HCT116 (cell line): ENCODE measurements at regions not wholly inside any gene's neighbourhood (a gene's known extent, or its start where the extent isn't known, plus 50 kb on each side); places are given as distances from the start of the nearest gene placed in this dataset.

Source experiments
- ATF3 ChIP-seq: IDR thresholded peaks from 2 replicates; pipeline ENCODE4 v1.6.1; 2012
- CBX3 ChIP-seq: IDR thresholded peaks from 2 replicates; pipeline ENCODE4 v1.6.1; 2012; ENCODE audit warnings: low read depth
- CTCF ChIP-seq, 3 experiments: fragments of 200-600 bp in 1 of 3; sonication (generic) in 1 of 3; IDR thresholded peaks in 2 of 3; conservative IDR thresholded peaks in 1 of 3; 2 replicates each; pipeline ENCODE4 v1.5.1; 2012 to 2017; ENCODE audit warnings: low read depth in 2 of 3, low read length in 2 of 3, antibody characterized with exemption in 1 of 3, borderline replicate concordance in 1 of 3, control low read depth in 1 of 3, mild to moderate bottlenecking in 1 of 3, mixed read lengths in 1 of 3, mixed run types in 1 of 3, moderate library complexity in 1 of 3; ENCODE audit not compliant: insufficient read depth in 1 of 3
- ELF1 ChIP-seq: IDR thresholded peaks from 2 replicates; pipeline ENCODE4 v1.6.1; 2012; ENCODE audit warnings: low read depth, borderline replicate concordance
- EZH2 ChIP-seq: fragments of 200-600 bp; sonication (generic); IDR thresholded peaks from 2 replicates; pipeline ENCODE4 v1.6.1; 2017; ENCODE audit warnings: antibody characterized with exemption, mixed run types
- EZH2phosphoT487 ChIP-seq: fragments of 200-600 bp; IDR thresholded peaks from 2 replicates; pipeline ENCODE4 v1.6.1; 2018; ENCODE audit warnings: antibody characterized with exemption, borderline replicate concordance
- FOSL1 ChIP-seq: IDR thresholded peaks from 2 replicates; pipeline ENCODE4 v1.6.1; 2012; ENCODE audit warnings: low read depth
- JUND ChIP-seq: IDR thresholded peaks from 2 replicates; pipeline ENCODE4 v1.6.1; 2012
- MAX ChIP-seq: IDR thresholded peaks from 2 replicates; pipeline ENCODE4 v1.6.1; 2012
- POLR2A ChIP-seq: IDR thresholded peaks from 2 replicates; pipeline ENCODE4 v1.7.0; 2011; ENCODE audit warnings: borderline replicate concordance; ENCODE audit not compliant: insufficient read depth, insufficient read length; ENCODE audit errors: extremely low read depth
- POLR2AphosphoS5 ChIP-seq: IDR thresholded peaks from 2 replicates; pipeline ENCODE4 v1.6.1; 2011; ENCODE audit warnings: mild to moderate bottlenecking, low read depth, low read length, moderate library complexity
- REST ChIP-seq: IDR thresholded peaks from 2 replicates; pipeline ENCODE4 v1.6.1; 2012; ENCODE audit warnings: low read depth
- YY1 ChIP-seq: IDR thresholded peaks from 2 replicates; pipeline ENCODE4 v1.6.1; 2011; ENCODE audit warnings: low read length, low read depth, moderate library complexity, mild to moderate bottlenecking; ENCODE audit not compliant: insufficient replicate concordance; ENCODE audit errors: extremely low read depth
- ZBTB33 ChIP-seq: IDR thresholded peaks from 2 replicates; pipeline ENCODE4 v1.6.1; 2011; ENCODE audit warnings: mild to moderate bottlenecking, low read length, moderate library complexity; ENCODE audit not compliant: insufficient replicate concordance; ENCODE audit errors: extremely low read depth

GRCh38 chr12:75674393-75674792, 163.0 kb upstream of the KRR1 start:
- TF ChIP-seq POLR2A (no peak), MAX (no peak), CTCF (IDR thresholded peaks at IDR 0.05 in 2 of 3, conservative IDR thresholded peaks at IDR 0.05 in 1 of 3; ENCODE audit: borderline replicate concordance in 1 of 3, insufficient read depth in 1 of 3, low read depth in 2 of 3, low read length in 2 of 3) (no peak), EZH2phosphoT487 (no peak), CBX3 (no peak), ZBTB33 (no peak), POLR2AphosphoS5 (no peak), ATF3 (no peak), JUND (no peak), ELF1 (no peak), REST (no peak), YY1 (no peak), EZH2 (no peak), FOSL1 (no peak)
